Left ventricle myocardium inferior (tissue), 1 donor: ENCODE measurements at regions not wholly inside any gene's neighbourhood (a gene's known extent, or its start where the extent isn't known, plus 50 kb on each side); places are given as distances from the start of the nearest gene placed in this dataset.

Experiments
- DNase-seq: peaks from one replicate; pipeline ENCODE4 v3.0.0-alpha.2; 2020
- H3K27ac ChIP-seq: fragments of 200-600 bp; replicated peaks from 2 replicates; pipeline ENCODE4 v1.8.0; 2021
- H3K27me3 ChIP-seq: fragments of 200-600 bp; 2 replicates; pipeline ENCODE4 v1.8.0; 2021; ENCODE audit warnings: low read depth
- H3K36me3 ChIP-seq: fragments of 200-600 bp; 2 replicates; pipeline ENCODE4 v1.8.0; 2021
- H3K4me1 ChIP-seq: fragments of 200-600 bp; 2 replicates; pipeline ENCODE4 v1.8.0; 2021
- H3K4me3 ChIP-seq: fragments of 200-600 bp; 2 replicates; pipeline ENCODE4 v1.8.0; 2021; ENCODE audit warnings: mild to moderate bottlenecking, moderate library complexity
- H3K9me3 ChIP-seq: fragments of 200-600 bp; replicated peaks from 2 replicates; pipeline ENCODE4 v1.8.0; 2021
- CTCF ChIP-seq: fragments of 200-600 bp; IDR thresholded peaks from 2 replicates; pipeline ENCODE4 v1.8.0; 2021; ENCODE audit warnings: antibody characterized with exemption, mild to moderate bottlenecking, borderline replicate concordance
- intact Hi-C: fragments of 100-400 bp; cut with micrococcal nuclease; formaldehyde crosslinking; loops from one replicate; pipeline ENCODE4 v1.11.0; 2022
- donor health status: DM: no; HTN: yes; CAD: no; lungs with severe emphysema.

GRCh38 chr14:99012703-99013102 lies 259.3 kb downstream of the BCL11B start:
- intact Hi-C loops: no loop called here
- no peak overlapping the region for H3K27ac ChIP-seq
- H3K4me3 ChIP-seq: no peak overlapping the region
- DNase-seq: no peak
- H3K27me3 ChIP-seq: peaks cover 48% of the 10 kb centered on the region
- no peaks in the 10 kb centered on the region for H3K36me3 ChIP-seq
- H3K4me1 ChIP-seq: no peaks in the 10 kb centered on the region
- H3K9me3 ChIP-seq: no peaks in the 10 kb centered on the region
- no peak for TF ChIP-seq CTCF

GRCh38 chr14:99015833-99016232 lies 256.2 kb downstream of the BCL11B start:
- no peak for DNase-seq
- Histone ChIP-seq H3K4me1 (no peaks in the 10 kb centered on the region), H3K9me3 (peaks cover 13% of the 10 kb centered on the region), H3K27ac (no peak overlapping the region), H3K4me3 (no peak overlapping the region), H3K27me3 (peaks cover 29% of the 10 kb centered on the region), H3K36me3 (no peaks in the 10 kb centered on the region)
- TF ChIP-seq CTCF: no peak
- intact Hi-C loops: no loop called here

- H3K4me3 ChIP-seq: no peak overlapping the region
- H3K36me3 ChIP-seq: no peaks in the 10 kb centered on the region
- intact Hi-C loops: no loop called here
- no peaks in the 10 kb centered on the region for H3K4me1 ChIP-seq
- H3K27ac ChIP-seq: no peak overlapping the region
- TF ChIP-seq CTCF: no peak
- DNase-seq: no peak
- H3K27me3 ChIP-seq: peaks cover 40% of the 10 kb centered on the region
- H3K9me3 ChIP-seq: peaks cover 13% of the 10 kb centered on the region
These were observed 248.6 kb downstream of the BCL11B start for GRCh38 chr14:99023371-99023770.

- peaks cover 50% of the 10 kb centered on the region for H3K27me3 ChIP-seq
- no peaks in the 10 kb centered on the region for H3K4me1 ChIP-seq
- DNase-seq: no peak
- H3K9me3 ChIP-seq: no peaks in the 10 kb centered on the region
- H3K27ac ChIP-seq: no peak overlapping the region
- no peak for TF ChIP-seq CTCF
- intact Hi-C loops: no loop called here
- H3K4me3 ChIP-seq: no peak overlapping the region
- H3K36me3 ChIP-seq: no peaks in the 10 kb centered on the region
These were observed 247.1 kb downstream of the BCL11B start for GRCh38 chr14:99024926-99025325.

GRCh38 chr14:99025418-99025817 lies 246.6 kb downstream of the BCL11B start:
- intact Hi-C loops: no loop called here
- H3K4me1 ChIP-seq: no peaks in the 10 kb centered on the region
- no peak for TF ChIP-seq CTCF
- H3K27ac ChIP-seq: no peak overlapping the region
- peaks cover 55% of the 10 kb centered on the region for H3K27me3 ChIP-seq
- no peak for DNase-seq
- H3K9me3 ChIP-seq: no peaks in the 10 kb centered on the region
- no peak overlapping the region for H3K4me3 ChIP-seq
- no peaks in the 10 kb centered on the region for H3K36me3 ChIP-seq

- Histone ChIP-seq H3K4me3 (no peak overlapping the region), H3K9me3 (no peaks in the 10 kb centered on the region), H3K27me3 (peaks cover 63% of the 10 kb centered on the region), H3K36me3 (no peaks in the 10 kb centered on the region), H3K4me1 (no peaks in the 10 kb centered on the region), H3K27ac (no peak overlapping the region)
- DNase-seq: no peak
- no peak for TF ChIP-seq CTCF
- intact Hi-C loops: no loop called here
These were observed 245.5 kb downstream of the BCL11B start for GRCh38 chr14:99026471-99026870.
